Activated naive CD4-positive, alpha-beta T cell treated with anti-CD3 and anti-CD28 coated beads for 36 hours (primary cell): ENCODE measurements at regions not wholly inside any gene's neighbourhood (a gene's known extent, or its start where the extent isn't known, plus 50 kb on each side); places are given as distances from the start of the nearest gene placed in this dataset.
"Not testable (repeated sequence)": the region's sequence is repeated elsewhere in the genome, so short reads cannot be mapped to it uniquely, and the experiment has no call there.

Experiments
- CTCF ChIA-PET: fragments of 350-600 bp; sonication (Branson Sonifier 250); formaldehyde crosslinking; loops from one replicate; lab custom pipeline; 2021; ENCODE audit warnings: antibody characterized with exemption; lab: Charles Lee
- DNase-seq: peaks from one replicate; pipeline ENCODE4 v3.0.0-alpha.2; 2020
- H3K27ac Mint-ChIP-seq: one replicate; pipeline ENCODE4 v1.8.0; 2021; ENCODE audit warnings: mild to moderate bottlenecking, mixed read lengths
- H3K27me3 Mint-ChIP-seq: one replicate; pipeline ENCODE4 v1.8.0; 2021; ENCODE audit warnings: low read depth, mixed read lengths
- H3K36me3 Mint-ChIP-seq: one replicate; pipeline ENCODE4 v1.8.0; 2021; ENCODE audit warnings: low read depth, mixed read lengths
- H3K4me1 Mint-ChIP-seq: one replicate; pipeline ENCODE4 v1.8.0; 2021; ENCODE audit warnings: low read depth, mixed read lengths
- H3K4me3 Mint-ChIP-seq: one replicate; pipeline ENCODE4 v1.8.0; 2021; ENCODE audit warnings: mild to moderate bottlenecking, moderate library complexity, mixed read lengths
- H3K9me3 Mint-ChIP-seq: one replicate; pipeline ENCODE4 v1.8.0; 2021; ENCODE audit warnings: mixed read lengths
- intact Hi-C: fragments of 100-400 bp; cut with micrococcal nuclease; formaldehyde crosslinking; loops from one replicate; pipeline ENCODE4 v1.15.1; 2023

DNA sequence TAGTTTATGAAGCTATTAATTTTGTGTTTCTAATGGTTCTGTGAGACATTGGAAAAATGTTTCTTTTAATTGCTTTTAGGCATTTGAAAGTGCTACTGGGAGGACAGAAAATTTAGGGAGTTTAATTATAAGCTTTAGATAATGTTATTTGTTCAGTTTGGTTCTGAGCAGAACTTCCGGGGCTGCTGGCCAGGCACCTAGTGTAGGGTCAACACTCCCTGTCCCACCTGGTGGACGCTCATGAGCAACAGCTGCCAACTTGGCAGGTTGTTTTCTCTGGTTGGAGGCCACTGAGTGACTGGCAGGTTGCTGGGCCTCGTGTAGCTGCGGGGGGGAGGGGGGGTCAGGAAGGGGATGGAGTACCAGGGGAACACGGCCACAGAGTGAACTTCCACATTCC, 250.2 kb downstream of the RTP5 start:
- H3K36me3 Mint-ChIP-seq, H3K4me3 Mint-ChIP-seq, intact Hi-C loops, H3K27me3 Mint-ChIP-seq, DNase-seq, H3K9me3 Mint-ChIP-seq, CTCF ChIA-PET, H3K4me1 Mint-ChIP-seq, H3K27ac Mint-ChIP-seq: not testable (repeated sequence)

DNA sequence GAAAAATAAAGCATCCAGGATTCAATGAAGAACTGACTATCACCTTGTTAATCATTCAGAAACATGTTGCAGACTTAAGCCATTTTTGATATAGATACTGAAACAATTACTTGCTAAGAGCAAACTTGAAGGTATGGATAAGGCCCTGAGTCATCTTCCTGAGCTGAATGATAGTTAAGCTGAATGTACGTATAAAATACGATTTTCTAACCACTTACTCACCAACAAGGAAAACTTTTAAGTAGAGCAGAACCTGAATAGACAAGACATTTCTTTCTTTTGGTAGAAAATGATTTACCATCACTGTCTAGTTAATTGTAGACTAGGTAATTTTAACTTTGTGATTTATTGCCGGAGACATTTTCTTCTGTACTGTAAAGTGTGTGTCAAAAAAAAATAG, 261.2 kb downstream of the RTP5 start:
- DNase-seq, H3K27me3 Mint-ChIP-seq, intact Hi-C loops, H3K36me3 Mint-ChIP-seq, H3K4me3 Mint-ChIP-seq, CTCF ChIA-PET, H3K4me1 Mint-ChIP-seq, H3K9me3 Mint-ChIP-seq, H3K27ac Mint-ChIP-seq: not testable (repeated sequence)

DNA sequence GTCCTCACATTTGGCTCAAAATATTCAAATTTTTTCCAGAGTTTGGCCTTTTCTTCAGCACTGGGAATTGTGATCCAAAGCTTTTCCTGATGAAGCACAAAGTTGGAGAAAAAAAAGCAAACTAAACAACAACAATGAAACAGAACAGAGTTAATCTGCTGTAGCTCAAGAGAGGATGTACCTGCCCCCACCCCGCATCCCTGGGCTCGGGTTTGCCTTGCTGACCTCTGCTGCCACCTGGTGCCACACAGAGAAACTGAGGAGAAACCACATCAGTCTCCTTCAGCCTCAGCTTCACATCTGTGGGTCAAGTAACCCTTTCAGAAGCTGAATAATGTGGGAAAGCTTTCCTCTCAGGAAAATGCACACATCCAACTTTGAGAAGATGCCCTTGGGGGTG, 290.4 kb downstream of the RTP5 start:
- CTCF ChIA-PET, intact Hi-C loops, H3K9me3 Mint-ChIP-seq, H3K27me3 Mint-ChIP-seq, DNase-seq, H3K4me1 Mint-ChIP-seq, H3K27ac Mint-ChIP-seq, H3K4me3 Mint-ChIP-seq, H3K36me3 Mint-ChIP-seq: not testable (repeated sequence)

DNA sequence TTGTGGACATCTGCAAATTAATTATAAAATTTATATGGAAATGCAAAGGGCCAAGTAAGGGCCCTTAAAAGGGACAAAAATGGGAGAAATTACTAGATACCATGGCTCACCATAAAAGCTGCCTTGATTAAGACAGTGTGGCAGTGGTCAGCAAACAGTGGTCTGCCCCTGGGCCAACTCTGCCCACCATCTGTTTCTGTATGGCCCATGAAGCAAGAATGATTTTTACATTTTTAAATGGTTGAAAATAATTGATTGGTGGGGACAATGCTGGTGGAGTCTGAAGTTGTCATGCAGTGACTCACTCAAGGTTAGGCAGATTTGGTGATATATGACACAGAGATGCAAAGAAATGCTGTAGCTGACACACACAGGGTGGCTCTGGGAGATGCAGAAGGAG, 295.6 kb downstream of the RTP5 start:
- H3K27ac Mint-ChIP-seq, intact Hi-C loops, H3K9me3 Mint-ChIP-seq, DNase-seq, H3K4me3 Mint-ChIP-seq, H3K4me1 Mint-ChIP-seq, H3K27me3 Mint-ChIP-seq, H3K36me3 Mint-ChIP-seq, CTCF ChIA-PET: not testable (repeated sequence)

DNA sequence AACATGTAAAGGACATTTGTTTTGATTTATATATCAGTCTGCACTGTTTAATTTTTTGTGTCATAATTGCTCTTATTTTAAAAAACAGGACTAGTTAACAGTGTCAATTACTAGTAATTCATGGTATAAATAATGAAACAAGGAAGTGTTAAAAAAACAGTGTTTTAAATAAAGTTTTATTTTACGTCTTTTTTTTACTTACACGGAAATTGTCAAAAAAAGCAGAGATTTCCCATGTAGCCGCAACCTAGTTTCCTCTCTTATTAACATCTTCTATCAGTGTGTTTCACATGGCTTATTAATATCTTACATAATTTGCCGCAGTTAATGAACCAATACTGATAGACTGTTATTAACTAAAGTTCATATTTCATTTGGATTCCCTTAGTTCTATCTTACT, 301.8 kb downstream of the RTP5 start:
- CTCF ChIA-PET, H3K27me3 Mint-ChIP-seq, DNase-seq, H3K36me3 Mint-ChIP-seq, intact Hi-C loops, H3K4me3 Mint-ChIP-seq, H3K27ac Mint-ChIP-seq, H3K9me3 Mint-ChIP-seq, H3K4me1 Mint-ChIP-seq: not testable (repeated sequence)
